Kidney (tissue), 13 donors: ENCODE measurements at regions not wholly inside any gene's neighbourhood (a gene's known extent, or its start where the extent isn't known, plus 50 kb on each side); places are given as distances from the start of the nearest gene placed in this dataset.

Experiments used
- DNase-seq, 5 donors: peaks; one replicate each; pipeline ENCODE4 v3.0.0-alpha.2; 2013 to 2020
- FAIRE-seq: peaks from 2 replicates; lab custom pipeline; 2012; peaks lifted over from hg19 to GRCh38; lab: Jason Lieb, UNC
- H3K27ac ChIP-seq, 2 donors: one replicate each; pipeline ENCODE4 v1.7.0; 2013; ENCODE audit warnings: low read depth in 2 of 2, low read length in 2 of 2, inconsistent platforms in 1 of 2
- H3K27me3 ChIP-seq: one replicate; pipeline ENCODE4 v1.7.1; 2013; ENCODE audit warnings: low read length, inconsistent platforms; ENCODE audit not compliant: control insufficient read depth, insufficient read depth
- H3K36me3 ChIP-seq, 3 donors: one replicate each; pipeline versions ENCODE4 v1.7.0 to v1.7.1; 2013; ENCODE audit warnings: low read length in 3 of 3, control low read depth in 1 of 3, inconsistent platforms in 1 of 3; ENCODE audit not compliant: insufficient read depth in 3 of 3, control insufficient read depth in 2 of 3
- H3K4me1 ChIP-seq, 3 donors: one replicate each; pipeline versions ENCODE4 v1.7.0 to v1.7.1; 2013; ENCODE audit warnings: low read length in 3 of 3, inconsistent platforms in 1 of 3, low read depth in 1 of 3; ENCODE audit not compliant: control insufficient read depth in 2 of 3, insufficient read depth in 2 of 3
- H3K4me3 ChIP-seq, 3 donors: one replicate each; pipeline versions ENCODE4 v1.7.0 to v1.8.1; 2013; ENCODE audit warnings: low read length in 3 of 3, control low read depth in 1 of 3, inconsistent platforms in 1 of 3
- H3K9ac ChIP-seq, 3 donors: one replicate each; pipeline versions ENCODE4 v1.7.0 to v1.7.1; 2013; ENCODE audit warnings: low read length in 3 of 3, control low read depth in 1 of 3, inconsistent platforms in 1 of 3
- H3K9me3 ChIP-seq, 3 donors: one replicate each; pipeline versions ENCODE4 v1.7.0 to v1.7.1; 2013; ENCODE audit warnings: low read length in 3 of 3, control low read depth in 1 of 3, inconsistent platforms in 1 of 3; ENCODE audit not compliant: control insufficient read depth in 2 of 3, insufficient read depth in 1 of 3
- intact Hi-C: fragments of 100-400 bp; cut with DNase I; formaldehyde crosslinking; loops from one replicate; pipeline ENCODE4 v1.11.1; 2022
- TF ChIP-seq, protein P1 (sequence below): IDR thresholded peaks from 3 replicates; pipeline ENCODE4 v1.5.1; 2012; ENCODE audit warnings: mild to moderate bottlenecking, moderate library complexity, borderline replicate concordance; ENCODE audit not compliant: insufficient read depth; ENCODE audit errors: extremely low read depth
- donor health status: control.
- donor health status: control.
- donor health status: control.
- donor health status: control.
- donor health status: control.
- donor health status: DM: yes; HTN: yes; CAD: no.
- donor health status: Normal renal cell carcinoma (clear cell type).

DNA sequence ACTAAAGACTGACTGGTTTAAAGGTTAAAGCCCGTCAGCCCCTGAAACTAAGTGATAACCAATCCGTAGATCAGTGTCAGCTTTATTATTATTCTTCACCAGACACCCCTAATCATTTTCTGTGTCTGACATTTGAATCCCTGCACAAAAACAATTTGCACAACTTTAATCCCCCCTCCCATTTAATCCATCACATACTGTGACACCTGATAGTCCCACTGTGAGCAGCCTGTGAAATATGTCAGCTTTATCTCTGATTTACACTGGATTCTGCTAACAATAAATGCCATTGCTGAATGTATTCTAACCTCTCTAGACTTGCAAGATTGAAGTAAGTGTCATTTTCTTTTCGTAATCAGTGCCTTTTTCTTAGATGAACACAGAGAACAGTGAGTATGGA lies 2089.0 kb upstream of the RAG2 start:
- no peaks in the 10 kb centered on the region for H3K27me3 ChIP-seq
- DNase-seq (no peak), FAIRE-seq (no peak)
- H3K9ac ChIP-seq, result no peak overlapping the region
- no peaks in the 10 kb centered on the region for H3K4me1 ChIP-seq
- TF ChIP-seq, protein P1, sequence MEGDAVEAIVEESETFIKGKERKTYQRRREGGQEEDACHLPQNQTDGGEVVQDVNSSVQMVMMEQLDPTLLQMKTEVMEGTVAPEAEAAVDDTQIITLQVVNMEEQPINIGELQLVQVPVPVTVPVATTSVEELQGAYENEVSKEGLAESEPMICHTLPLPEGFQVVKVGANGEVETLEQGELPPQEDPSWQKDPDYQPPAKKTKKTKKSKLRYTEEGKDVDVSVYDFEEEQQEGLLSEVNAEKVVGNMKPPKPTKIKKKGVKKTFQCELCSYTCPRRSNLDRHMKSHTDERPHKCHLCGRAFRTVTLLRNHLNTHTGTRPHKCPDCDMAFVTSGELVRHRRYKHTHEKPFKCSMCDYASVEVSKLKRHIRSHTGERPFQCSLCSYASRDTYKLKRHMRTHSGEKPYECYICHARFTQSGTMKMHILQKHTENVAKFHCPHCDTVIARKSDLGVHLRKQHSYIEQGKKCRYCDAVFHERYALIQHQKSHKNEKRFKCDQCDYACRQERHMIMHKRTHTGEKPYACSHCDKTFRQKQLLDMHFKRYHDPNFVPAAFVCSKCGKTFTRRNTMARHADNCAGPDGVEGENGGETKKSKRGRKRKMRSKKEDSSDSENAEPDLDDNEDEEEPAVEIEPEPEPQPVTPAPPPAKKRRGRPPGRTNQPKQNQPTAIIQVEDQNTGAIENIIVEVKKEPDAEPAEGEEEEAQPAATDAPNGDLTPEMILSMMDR, result no peak
- intact Hi-C loops, result no loop called here
- H3K27ac ChIP-seq, result no peak overlapping the region
- H3K36me3 ChIP-seq, result no peaks in the 10 kb centered on the region
- no peaks in the 10 kb centered on the region for H3K9me3 ChIP-seq
- H3K4me3 ChIP-seq, result no peak overlapping the region

DNA sequence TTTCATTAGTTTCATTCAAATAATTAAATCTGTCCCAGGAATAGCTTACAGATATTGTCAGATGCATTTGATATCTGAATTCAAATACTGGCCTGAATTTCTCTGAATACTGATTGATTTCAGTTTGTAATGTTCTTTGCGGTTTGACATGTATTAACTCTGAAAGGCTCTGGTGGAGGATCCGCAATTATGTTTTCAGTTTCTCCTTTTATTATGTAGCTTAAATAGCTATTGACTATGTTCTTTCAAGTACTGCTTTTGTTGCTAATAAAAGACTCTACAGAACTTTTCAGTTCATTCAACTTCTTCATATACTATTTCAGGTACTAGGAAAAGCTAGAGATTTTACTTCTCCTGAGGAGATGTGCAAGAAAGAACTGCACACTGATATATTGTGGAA lies 2085.4 kb upstream of the RAG2 start:
- no peaks in the 10 kb centered on the region for H3K9me3 ChIP-seq
- H3K36me3 ChIP-seq, result no peaks in the 10 kb centered on the region
- no peak overlapping the region for H3K27ac ChIP-seq
- H3K27me3 ChIP-seq, result no peaks in the 10 kb centered on the region
- no peak overlapping the region for H3K4me3 ChIP-seq
- intact Hi-C loops, result no loop called here
- DNase-seq, result no peak
- TF ChIP-seq, protein P1, result no peak
- no peak overlapping the region for H3K9ac ChIP-seq
- H3K4me1 ChIP-seq, result no peaks in the 10 kb centered on the region
- FAIRE-seq, result no peak

DNA sequence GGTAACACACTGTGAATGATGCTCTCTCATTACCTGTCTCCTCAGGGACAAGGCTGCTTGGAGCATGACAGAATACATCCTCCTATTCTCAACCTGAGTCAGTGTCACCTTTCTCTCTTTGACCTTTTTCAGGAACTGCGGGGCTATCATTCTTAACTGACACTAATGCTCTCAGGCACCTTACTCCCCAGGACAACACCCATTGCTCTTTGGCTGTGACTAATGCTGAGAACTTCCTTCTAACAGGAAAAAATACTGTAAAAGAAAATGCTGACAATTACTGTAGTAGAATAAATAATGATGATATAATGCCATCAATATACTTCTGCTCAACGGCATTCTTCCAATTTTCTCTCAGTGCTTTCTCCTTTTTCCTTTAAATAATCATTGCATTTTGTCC lies 2082.7 kb upstream of the RAG2 start:
- no peak for FAIRE-seq
- Histone ChIP-seq H3K36me3 (no peaks in the 10 kb centered on the region), H3K27me3 (no peaks in the 10 kb centered on the region), H3K27ac (no peak overlapping the region), H3K9me3 (no peaks in the 10 kb centered on the region), H3K9ac (no peak overlapping the region), H3K4me3 (no peak overlapping the region), H3K4me1 (no peaks in the 10 kb centered on the region)
- intact Hi-C loops, result no loop called here
- TF ChIP-seq, protein P1, result no peak
- DNase-seq, result peak in 2 of 5 donors; percentile 16 to 33

DNA sequence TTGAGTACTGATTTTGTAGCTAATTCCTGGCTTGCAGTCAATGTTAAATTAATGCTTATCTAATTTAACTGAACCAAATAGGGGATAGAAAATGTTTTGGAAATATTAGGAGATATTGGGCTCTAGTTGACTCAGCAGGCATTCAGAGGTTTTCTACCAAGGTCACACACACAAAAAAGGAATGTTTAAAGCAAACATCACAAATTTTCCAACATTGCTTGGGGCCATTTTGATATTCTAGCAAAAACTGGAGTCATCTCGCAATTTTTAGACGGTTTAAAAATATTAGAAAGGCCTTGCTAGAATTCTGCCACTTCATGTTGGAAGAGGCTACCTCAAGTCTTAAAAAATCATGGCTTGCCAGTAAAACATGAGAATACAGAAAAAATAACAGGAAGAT lies 2082.1 kb upstream of the RAG2 start:
- H3K4me3 ChIP-seq, result no peak overlapping the region
- FAIRE-seq (no peak), DNase-seq (no peak)
- H3K27ac ChIP-seq, result no peak overlapping the region
- TF ChIP-seq, protein P1, result no peak
- no peaks in the 10 kb centered on the region for H3K9me3 ChIP-seq
- intact Hi-C loops, result no loop called here
- no peaks in the 10 kb centered on the region for H3K27me3 ChIP-seq
- no peaks in the 10 kb centered on the region for H3K4me1 ChIP-seq
- no peaks in the 10 kb centered on the region for H3K36me3 ChIP-seq
- no peak overlapping the region for H3K9ac ChIP-seq
